WI38 (cell line): ENCODE measurements at regions not wholly inside any gene's neighbourhood (a gene's known extent, or its start where the extent isn't known, plus 50 kb on each side); places are given as distances from the start of the nearest gene placed in this dataset.

Source experiments
- H3K4me3 ChIP-seq: 2 replicates; pipeline ENCODE4 v1.5.1; 2011; ENCODE audit warnings: low read depth, mild to moderate bottlenecking, control low read depth, low read length
- CTCF ChIP-seq: IDR thresholded peaks from 2 replicates; pipeline ENCODE4 v1.5.1; 2012; ENCODE audit warnings: low read depth, mild to moderate bottlenecking, control low read depth, low read length

DNA sequence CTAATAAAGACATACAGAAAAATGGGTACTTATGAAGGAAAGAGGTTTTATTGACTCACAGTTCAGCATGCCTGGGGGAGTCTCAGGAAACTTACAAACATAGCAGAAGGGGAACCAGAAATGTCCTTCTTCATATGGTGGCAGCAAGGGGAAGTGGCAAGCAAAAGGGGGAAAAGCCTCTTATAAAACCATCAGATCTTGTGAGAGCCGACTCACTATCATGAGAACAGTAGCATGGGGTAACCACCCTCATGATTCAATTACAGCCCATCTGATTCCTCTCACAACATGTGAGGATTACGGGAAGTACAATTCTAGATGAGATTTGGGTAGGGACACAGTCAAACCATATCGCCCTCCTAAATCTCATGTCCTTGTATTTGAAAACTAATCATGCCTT is 1305.4 kb upstream of the SORCS1 start:
- no peak for TF ChIP-seq CTCF
- no peak overlapping the region for H3K4me3 ChIP-seq

DNA sequence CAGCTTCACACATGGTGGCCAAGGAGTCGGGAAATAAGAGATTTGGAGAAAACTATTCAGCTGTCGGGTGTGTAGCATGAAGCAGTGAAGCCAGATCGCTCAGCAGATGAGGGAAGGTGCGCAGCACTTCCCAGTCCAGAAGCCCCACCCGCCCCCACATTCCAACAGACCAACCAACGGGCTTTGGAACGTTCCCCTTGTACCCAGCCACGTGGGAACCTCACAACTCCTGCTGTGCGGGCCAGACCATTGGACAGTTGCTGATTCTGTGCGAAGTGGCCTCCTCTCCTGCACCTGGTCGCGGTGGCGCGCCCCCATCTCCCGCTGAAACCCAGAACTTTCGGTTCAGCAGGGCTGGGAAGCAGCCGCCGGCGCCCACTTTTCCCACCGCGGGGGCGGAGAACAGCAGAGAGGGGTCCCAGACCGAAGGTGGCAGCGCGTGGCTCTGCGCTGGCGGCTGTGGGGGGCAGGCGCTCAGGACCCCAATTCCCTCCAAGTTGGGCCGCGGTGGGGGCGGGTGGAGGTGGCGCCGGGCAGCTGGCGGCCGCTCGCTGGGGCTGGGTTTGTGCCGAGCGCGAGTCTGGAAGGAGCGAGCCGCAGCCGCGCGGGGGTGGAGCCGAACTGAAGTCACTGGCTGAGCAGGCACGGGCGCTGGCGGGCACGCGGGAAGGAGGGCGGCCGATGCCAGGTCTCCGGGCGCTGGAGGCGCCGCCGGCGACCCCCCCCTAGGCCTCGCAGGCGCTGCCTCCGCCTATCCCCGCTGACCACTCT is 1301.5 kb upstream of the SORCS1 start:
- H3K4me3 ChIP-seq, result peak overlapping the region; percentile 18; the same call in 1 of the 2 replicates
- TF ChIP-seq CTCF, result no peak

GRCh38 chr10:108462005-108462404 is 1297.5 kb upstream of the SORCS1 start:
- H3K4me3 ChIP-seq, result no peak overlapping the region
- no peak for TF ChIP-seq CTCF

- no peak overlapping the region for H3K4me3 ChIP-seq
- no peak for TF ChIP-seq CTCF
Observed at GRCh38 chr10:108454793-108455192, 1290.3 kb upstream of the SORCS1 start.

DNA sequence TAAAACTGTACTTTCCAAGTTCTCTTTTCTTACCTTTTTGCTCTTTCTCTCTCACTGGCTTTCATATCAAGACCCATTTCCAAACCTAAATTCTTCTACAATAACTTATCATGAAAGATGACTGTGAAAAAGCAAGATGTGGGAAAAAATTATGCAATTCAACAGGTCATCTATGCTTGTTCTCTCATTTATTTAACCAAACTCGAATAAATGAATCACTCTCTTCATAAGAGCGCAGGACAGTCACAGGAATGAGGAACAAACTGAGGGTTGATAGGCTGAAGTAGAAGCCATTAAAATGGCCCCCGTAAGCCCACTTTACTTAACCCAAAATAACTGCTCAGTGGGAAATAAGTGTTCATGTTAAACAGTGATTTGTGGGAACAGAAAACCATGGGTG is 1289.7 kb upstream of the SORCS1 start:
- no peak for TF ChIP-seq CTCF
- H3K4me3 ChIP-seq, result no peak overlapping the region

DNA sequence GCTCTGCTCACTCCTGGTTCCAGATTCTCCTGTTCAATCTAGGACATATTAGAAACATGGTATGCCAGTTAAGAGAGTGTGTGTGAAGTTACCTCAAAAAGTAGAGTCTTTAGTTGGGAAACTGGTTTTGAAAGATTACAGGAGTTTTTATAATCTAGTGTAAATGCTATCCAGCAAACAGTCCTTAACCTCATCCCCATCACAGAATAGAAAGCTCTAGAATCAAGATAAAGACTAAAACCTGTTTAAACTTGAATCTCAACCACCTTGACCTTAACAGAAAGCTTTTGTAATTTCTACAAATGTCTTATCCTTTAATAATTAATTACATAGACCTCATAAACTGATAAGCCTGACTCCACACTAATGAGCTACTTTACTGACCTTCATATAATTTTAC is 1288.7 kb upstream of the SORCS1 start:
- H3K4me3 ChIP-seq, result no peak overlapping the region
- no peak for TF ChIP-seq CTCF

DNA sequence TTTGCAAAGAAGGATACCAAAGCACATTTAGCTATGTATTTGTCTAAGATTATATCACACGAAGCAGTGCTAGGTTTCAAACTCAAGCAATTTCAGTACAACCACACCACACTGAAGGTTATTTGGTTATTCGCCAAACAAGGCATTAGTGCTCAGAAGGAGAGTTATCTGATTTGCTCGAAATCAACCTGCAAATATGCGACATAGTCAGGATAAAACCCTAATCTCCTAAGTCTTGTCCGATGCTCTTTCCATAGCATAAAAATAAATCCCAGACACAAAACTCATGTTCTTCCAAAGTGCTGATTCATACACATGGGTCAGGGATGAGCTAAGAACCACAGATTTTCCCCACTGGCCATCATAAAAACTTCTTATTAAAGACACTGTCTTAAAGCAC is 1288.0 kb upstream of the SORCS1 start:
- no peak overlapping the region for H3K4me3 ChIP-seq
- TF ChIP-seq CTCF, result no peak
